Posterior vena cava (tissue), 2 donors: ENCODE measurements at regions not wholly inside any gene's neighbourhood (a gene's known extent, or its start where the extent isn't known, plus 50 kb on each side); places are given as distances from the start of the nearest gene placed in this dataset.

Source experiments
- DNase-seq: peaks from one replicate; pipeline ENCODE4 v3.0.0-alpha.2; 2020; ENCODE audit warnings: low spot score
- intact Hi-C, 2 donors: fragments of 100-400 bp; cut with DNase I; formaldehyde crosslinking; loops; one replicate each; pipeline versions ENCODE4 v1.14.1 to v1.14.2; 2022 to 2023
- donor health status: DM: yes; HTN: yes; CAD: no.
- donor health status: DM: yes; HTN: yes; CAD: no.

DNA sequence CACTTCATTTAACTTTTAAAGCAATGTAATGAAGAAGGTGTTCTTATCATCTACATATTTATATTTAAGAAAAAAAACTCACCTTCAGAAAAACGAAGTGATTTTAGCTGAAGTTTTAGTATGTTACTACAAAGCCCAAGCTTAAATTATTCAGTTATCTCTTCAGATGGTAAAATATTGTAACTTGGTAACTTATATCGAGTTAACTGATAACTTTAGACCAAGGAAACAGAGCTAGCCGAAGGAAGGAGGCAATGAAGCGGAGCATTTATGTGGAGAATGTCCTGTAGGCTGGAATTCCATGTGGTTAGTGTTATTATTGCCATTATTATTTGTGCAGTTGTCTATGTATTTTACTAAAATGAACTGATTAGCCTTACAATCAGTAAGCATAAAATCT is 1102.1 kb upstream of the LCORL start:
- intact Hi-C loops = no loop called here
- DNase-seq = no peak

DNA sequence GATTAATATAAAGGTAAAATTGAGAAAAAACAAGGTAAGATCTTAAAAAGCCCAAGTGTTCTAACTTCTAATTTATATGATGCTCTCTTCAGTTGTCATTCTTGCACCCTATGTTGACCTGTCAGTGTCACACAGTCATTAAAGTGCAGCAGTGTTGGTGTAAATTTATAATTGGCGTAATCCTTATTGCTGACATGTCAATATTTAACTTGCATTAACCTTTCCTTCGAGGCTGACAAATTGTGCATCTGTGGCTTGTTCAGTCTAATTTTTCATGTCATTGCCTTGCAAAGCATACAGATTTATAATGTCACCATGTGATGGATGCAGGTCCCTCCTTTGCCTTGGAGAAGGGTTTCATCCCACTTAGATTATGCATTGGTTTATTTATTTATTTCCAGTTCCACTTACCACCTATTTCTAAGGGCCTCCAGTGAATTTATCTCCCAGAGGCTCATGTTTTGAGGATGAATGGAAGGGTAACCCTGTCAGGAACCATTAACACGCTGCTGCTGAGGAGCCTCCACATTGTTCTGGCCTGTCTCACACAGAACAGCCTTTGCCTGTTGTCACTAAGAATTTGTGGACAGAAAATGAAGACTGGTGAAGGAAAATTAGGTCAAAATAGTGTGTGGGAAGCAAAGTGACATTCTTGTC is 1098.5 kb upstream of the LCORL start:
- intact Hi-C loops = no loop called here

DNA sequence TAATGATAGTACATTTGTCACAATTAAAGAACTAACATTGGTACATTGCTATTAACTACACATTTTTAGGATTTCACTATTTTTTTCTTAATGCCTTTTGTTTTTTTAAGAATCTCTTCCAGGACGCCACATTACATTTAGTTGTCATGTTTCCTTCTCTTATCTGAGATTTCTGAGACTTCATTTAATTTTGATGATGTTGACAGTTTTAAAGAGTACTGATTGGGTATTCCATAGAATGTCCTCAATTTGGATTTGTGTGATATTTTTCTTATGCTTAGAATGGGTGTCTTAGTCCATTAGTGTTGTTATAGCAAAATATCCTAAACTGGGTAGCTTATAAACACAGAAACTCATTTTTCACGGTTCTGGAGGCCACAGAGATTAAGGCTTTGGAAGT is 1095.5 kb upstream of the LCORL start:
- intact Hi-C loops = no loop called here
- DNase-seq = no peak

More for the DNA sequence above, 1098.5 kb upstream of the LCORL start:
- DNase-seq = no peak

DNA sequence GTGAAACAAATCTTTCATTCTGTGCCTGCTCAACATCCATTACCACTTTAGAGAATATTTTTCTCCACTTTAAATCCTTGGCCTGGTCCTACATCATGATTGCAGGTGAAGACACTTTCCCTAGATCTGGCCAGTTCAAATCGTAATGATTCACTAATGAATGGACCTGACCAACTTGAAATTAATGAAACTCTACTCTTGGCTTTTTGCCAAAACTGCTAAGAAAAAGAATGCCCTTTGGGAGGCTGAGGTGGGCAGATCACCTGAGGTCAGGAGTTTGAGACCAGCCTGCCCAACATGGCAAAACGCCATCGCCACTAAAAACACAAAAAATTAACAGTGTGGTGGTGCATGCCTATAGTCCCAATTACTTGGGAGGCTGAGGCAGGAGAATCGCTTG is 1082.6 kb upstream of the LCORL start:
- intact Hi-C loops = no loop called here
- no peak for DNase-seq

DNA sequence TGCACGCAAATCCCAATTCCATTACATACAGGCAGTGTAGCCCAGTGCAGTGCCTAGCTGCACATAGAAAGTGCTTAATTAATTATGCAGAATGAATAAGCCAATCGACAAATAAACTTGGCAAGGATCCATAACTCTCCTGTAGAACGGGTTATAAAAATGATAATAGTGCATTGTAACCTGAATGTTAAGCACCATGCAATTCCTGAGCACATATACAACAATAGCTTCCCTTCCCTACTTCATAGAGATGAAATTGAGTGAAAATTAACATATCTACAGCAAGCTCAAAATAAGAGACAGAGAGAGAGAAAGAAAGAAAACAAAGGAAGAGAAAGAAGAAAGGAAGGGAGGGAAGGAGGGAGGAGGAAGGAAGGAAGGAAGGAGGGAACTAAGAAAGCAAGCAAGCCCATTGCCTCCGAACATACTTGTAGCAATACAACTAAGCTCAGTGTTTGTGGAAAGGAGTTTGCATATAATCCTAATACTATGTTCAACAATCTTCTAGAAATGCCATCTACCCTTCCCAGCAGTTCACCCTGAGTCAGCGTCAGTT is 1074.0 kb upstream of the LCORL start:
- intact Hi-C loops = no loop called here
- DNase-seq = no peak

DNA sequence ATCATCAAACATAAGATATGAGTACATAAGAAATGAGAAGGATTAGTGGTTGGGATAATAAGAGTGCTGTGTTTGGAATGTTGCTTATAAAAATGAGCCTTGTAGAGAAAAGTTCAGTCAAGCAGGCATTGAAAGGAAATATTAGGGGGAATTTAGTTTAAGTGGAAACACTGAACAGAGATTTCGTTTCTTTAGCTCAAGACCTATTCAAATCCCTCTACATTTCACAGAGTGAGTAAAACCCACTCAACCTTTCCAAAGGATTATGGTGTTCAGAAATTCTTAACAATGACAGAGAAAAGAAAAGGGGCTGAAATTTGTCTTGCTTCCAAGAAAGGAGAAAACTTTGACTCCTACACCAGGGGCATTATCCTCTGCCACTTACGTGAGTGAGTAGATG is 1072.4 kb upstream of the LCORL start:
- no peak for DNase-seq

DNA sequence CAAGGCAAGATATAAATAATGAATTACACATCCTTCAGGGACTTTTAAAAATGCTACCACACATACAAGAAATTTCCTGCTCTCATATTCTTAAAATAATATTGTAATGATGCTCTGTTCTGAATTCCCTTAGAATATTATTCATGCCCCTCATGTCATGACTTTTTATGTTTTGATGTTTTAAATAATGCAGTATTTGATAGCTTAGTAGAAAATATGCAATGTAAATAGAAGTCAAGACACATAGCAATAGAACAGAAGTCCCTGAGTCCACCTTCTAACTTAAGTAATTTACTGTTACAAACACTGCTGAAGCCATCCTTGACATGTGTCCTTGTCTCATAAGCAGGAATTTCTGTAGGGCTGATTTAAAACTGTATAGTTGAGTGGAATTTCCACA is 1071.2 kb upstream of the LCORL start:
- intact Hi-C loops = no loop called here

More for the DNA sequence above, 1072.4 kb upstream of the LCORL start:
- intact Hi-C loops = no loop called here

DNA sequence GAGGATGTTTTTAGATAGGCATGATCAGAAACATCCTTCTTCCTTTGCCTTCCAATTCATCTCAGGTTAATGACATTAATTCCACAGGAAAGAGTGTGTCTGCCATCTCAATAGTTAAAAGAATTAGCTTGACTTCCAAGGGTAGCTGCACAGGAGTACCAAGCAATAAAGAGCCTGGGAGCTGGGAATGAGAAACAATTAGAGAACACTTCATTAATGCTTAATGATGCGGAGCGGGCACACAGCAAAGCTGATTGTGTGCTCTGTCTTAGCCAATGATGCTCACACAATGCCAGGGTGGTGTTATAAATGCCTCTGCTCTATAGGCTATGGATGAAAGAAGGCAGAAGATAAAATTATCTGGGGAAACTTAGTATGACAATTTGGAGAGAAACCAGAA is 1052.5 kb upstream of the LCORL start:
- intact Hi-C loops = no loop called here
- DNase-seq = no peak

More for the DNA sequence above, 1071.2 kb upstream of the LCORL start:
- no peak for DNase-seq

DNA sequence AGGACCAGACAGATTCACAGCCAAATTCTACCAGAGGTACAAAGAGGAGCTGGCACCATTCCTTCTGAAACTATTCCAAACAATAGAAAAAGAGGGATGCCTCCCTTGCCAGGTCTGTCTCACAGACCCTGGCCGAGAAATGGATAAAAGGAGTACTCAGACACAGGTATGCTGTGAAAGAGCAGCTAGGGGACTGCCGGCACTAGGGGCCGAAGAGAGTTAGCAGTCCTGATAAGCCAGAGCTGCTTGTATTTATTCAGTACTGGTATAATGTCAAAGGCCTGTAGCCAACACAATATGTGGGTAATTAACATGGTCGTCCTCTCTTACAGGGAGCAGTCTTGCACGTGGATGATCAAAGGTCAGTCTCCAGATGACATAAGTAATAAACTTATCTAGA is 1042.1 kb upstream of the LCORL start:
- intact Hi-C loops = no loop called here
- DNase-seq = no peak

DNA sequence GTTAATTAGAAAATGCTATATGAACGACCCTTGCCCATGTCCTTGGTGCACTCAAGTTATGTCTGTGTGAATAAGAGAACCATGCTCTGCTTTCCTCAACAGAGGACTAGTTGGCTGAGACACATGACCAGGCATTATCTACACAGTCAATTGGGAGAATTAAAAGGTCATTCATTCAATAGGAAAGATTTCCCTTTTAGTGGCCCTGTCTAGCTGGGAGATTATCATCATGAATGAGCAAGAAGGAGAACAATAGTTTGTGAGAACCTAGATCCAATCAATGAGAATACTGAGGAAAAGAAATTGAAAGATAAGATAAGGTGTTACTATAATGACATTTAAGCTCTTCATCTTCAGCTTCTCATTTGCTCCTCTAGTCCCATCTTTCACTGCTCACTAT is 1033.4 kb upstream of the LCORL start:
- intact Hi-C loops = no loop called here
- DNase-seq = no peak

DNA sequence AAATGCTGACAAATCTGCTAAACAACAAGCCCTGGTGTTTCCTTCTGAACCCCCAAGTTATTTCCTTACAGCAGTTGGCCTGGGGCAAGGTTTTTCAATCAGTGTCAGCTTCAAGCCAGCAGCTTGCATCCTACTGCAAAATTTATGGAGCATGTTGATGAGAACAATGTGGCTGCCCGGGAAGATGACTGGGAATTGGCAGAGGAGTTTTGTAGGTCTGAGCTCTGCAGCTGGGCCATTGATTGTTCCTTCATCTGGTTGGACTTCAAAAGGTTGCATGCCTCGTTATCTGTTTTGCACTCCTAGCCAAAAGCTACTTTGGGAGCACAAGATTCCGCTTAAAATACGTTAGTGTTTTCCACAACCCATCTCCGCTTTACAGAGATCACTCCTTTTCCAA is 1030.3 kb upstream of the LCORL start:
- intact Hi-C loops = no loop called here
- DNase-seq = no peak

DNA sequence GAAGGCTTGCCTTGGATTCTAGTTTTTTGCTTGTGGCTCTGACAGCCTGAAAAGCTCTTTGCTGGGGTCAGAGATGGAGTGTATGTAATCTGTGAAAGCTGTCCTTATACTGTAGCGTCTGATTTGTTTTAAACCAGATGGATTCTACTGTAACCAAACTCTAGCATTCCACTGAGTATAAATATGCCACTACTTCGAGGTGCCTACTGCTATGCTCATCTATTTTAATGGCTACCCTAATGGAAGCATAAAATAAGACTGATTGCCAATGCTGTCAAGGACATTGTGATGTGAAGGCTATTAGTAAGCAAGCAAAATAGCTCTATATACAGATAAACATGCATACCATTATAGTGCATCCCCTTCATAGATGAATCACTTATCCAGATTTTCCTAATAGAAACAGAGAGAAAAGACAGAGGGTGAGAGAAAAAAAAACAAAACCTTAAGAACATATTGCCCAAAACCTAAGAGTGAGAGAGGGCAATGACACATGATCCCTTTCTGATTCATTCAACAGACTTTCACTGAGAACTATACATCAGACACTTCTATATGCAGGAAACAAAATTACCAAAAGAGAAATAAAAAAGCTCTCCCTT is 1025.8 kb upstream of the LCORL start:
- DNase-seq = no peak
- intact Hi-C loops = no loop called here

DNA sequence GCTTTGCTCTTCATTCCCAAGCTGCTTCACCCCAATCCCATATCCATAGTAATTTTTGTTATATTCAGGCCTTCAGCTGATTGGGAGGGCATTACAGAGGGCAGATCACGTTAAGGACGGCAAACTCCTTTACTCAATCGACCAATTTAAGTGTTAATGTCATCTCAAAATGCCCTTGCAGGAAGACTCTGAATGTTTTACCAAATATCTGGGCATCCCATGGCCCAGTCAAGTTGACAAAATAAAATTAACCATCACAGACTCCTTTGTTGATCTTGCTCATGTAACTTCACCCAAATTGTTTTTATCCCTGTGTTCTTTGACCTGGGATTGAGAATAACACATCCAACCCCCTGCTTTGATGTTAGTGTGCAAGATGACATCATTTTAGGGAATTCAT is 1018.3 kb upstream of the LCORL start:
- intact Hi-C loops = no loop called here

DNA sequence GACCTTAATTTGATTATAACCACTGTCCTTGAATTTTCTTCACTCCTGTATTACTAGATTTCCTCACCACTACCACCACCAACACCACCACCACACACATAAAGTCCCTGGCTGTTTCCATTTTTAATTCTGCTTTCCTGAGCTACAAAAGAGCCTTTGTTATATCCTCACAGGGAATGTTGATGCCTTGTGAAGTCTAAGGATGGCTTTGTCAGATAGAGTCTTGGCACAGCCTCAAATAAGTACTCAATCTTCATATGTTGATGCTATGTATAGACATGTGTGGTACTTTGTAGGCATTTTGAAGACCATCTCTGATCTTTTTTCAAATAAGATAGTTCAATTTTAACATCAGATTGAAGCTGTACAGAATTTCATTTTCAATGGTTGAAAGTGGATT is 1016.7 kb upstream of the LCORL start:
- DNase-seq = no peak

More for the DNA sequence above, 1018.3 kb upstream of the LCORL start:
- no peak for DNase-seq

DNA sequence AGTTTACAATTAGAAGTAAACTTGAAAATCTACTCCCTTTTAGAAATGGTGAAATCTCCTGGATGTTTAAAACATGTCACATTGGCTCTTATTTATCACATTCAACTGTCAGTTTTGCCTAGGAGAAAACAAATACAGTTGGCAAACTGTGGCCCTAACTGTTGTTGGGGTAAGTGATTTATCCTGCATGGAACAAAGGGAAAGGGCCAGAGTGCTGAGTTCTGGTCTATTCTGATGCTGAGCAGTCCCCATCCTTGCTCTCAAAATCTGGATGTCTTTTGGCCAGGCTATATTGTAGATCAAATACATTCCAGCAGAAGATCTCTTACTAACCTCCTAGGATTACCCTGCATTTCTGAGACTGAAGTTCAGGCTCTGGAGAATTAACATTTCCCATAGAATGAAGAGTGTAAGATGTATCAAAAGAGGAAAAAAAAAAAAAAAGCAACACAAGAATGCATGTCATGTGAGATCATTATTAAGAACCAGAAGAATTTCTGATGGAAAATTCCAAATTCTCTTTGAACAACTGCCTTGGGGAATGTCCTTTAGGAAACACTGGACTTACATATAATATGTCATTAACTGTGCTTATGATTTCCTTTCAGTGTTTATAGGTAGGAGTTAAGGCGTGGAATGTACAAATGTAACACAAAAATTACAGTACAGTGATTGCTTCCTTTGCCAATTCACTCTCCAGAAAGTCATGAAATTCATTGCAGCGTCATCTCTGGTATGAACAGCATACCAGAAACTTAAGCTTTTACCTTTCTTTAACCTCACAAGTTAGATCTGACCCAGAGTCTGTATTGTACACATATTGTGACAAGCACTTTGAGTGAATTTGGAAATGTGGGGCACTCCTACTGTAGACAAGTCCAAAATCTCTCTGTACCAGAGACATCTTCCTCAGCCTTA is 1012.5 kb upstream of the LCORL start:
- DNase-seq = no peak
- intact Hi-C loops = no loop called here

More for the DNA sequence above, 1016.7 kb upstream of the LCORL start:
- intact Hi-C loops = no loop called here

DNA sequence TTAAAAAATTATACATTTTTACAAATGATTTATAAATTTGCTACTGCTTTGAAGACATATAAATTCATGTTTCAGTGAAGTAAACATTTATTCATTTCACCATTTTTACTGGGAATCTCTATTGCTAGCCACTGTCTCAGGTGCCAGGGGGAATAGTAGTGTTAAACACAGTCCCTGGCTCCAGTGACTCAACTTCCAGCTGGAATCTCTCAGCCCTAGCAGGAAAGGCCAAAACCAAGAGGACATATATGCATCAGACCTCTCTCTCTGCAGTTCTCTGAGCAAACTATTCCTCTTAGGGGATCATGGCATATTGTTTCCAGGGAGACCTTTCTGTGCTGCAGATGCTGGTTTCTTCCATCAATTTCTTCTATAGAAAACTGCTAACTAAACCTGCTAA is 1009.0 kb upstream of the LCORL start:
- intact Hi-C loops = no loop called here
- no peak for DNase-seq

DNA sequence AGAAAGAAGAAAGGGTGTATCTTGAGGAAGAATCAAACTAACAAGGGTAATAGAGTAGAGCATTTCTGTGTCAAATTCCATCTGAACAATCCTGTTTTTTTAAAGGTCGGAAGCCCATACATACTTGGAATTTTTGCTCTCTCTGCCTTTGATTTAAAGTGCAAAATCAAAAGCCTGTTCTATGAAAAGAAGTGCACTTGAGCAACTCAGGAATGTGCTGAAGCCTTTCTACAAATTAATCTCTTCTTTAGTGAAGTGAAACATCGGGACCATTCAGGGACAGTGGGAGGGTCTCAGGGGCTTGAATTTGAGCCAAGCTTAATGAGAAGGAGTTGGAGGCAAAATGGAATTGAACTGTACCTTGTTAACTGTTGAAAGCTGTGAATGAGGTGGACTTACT is 1008.5 kb upstream of the LCORL start:
- no peak for DNase-seq
- intact Hi-C loops = no loop called here

DNA sequence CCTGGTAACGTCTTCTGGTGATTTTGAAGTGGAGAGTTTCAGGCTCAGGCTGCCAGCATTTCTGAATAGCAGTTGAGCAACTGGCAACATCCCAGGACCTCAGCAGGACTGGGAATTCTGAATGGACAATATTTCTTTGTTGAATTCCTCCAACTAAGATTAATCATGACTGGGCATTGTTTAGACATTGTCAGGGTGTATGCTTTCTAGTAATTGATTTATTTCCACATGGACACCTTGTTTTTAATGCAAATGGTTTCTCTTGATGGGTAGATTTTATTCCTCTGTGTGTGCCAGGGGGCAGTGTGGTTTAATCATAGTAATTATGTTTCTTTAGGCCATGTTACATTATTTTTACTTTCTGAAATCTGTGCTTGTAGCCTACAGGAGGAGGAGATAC is 1004.7 kb upstream of the LCORL start:
- intact Hi-C loops = no loop called here
- no peak for DNase-seq

DNA sequence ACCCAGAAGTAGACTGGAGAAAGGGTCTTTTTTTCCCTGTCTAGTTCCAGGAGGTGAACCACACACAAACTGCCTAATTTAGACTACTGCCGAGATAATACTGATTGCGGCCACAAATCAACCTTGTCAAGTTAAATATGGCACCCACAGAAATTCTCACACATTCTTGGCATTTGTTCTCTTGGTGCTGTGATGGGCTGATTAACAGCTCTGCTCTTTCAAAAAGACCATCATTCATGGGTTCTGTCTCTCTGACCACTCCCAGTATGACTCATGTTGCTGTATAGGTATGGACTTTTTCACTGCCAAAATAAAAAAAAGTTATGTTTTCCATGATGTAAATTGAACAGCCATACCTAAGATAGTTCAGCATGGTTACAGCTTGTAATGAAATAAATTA is 1003.5 kb upstream of the LCORL start:
- intact Hi-C loops = no loop called here
- no peak for DNase-seq

DNA sequence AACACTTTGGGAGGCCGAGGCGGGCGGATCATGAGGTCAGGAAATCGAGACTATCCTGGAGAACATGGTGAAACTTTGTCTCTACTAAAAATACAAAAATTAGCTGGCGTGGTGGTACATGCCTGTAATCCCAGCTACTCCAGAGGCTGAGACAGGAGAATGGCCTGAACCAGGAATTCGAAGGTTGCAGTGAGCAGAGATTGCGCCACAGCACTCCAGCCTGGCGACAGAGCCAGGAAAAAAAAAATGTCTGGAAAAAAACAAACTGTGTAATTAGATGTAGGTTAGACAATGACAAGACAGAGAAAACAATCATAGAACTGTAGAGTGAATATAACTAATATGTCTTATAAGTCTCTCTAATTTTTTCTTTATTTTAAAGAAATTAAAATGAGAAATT is 1002.5 kb upstream of the LCORL start:
- intact Hi-C loops = no loop called here
- DNase-seq = no peak
